ENCODE measurements at regions not wholly inside any gene's neighbourhood (a gene's known extent, or its start where the extent isn't known, plus 50 kb on each side); places are given as distances from the start of the nearest gene placed in this dataset.

DNA sequence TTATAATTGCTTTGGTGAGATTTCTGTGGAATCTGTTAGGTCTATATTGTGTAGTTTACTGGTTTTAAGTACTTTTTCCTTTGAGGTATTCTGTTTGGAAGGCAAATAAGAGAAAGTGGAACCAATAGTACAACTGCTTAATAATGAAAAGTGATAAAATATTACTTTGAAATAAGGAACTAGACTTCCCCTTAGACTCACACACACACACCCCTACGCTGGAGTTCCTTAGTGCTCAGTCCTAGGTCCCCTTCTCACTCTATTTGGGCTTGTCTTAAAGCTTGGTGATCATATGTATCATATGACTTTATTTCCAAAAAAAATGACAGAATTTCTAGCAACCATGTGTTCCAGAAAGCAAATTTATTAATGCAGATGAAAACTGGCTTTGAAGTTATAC lies 494.0 kb upstream of the TGFBR2 start:
- TF ChIP-seq, protein P1, sequence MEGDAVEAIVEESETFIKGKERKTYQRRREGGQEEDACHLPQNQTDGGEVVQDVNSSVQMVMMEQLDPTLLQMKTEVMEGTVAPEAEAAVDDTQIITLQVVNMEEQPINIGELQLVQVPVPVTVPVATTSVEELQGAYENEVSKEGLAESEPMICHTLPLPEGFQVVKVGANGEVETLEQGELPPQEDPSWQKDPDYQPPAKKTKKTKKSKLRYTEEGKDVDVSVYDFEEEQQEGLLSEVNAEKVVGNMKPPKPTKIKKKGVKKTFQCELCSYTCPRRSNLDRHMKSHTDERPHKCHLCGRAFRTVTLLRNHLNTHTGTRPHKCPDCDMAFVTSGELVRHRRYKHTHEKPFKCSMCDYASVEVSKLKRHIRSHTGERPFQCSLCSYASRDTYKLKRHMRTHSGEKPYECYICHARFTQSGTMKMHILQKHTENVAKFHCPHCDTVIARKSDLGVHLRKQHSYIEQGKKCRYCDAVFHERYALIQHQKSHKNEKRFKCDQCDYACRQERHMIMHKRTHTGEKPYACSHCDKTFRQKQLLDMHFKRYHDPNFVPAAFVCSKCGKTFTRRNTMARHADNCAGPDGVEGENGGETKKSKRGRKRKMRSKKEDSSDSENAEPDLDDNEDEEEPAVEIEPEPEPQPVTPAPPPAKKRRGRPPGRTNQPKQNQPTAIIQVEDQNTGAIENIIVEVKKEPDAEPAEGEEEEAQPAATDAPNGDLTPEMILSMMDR (conservative IDR thresholded peaks at IDR 0.05; ENCODE audit: control insufficient read depth, insufficient read depth, low read depth, low read length) = no peak
- H3K4me3 ChIP-seq (ENCODE audit: control insufficient read depth, low read depth, low read length) = no peak overlapping the region
- DNase-seq (ENCODE audit: low read depth) = no peak

DNA sequence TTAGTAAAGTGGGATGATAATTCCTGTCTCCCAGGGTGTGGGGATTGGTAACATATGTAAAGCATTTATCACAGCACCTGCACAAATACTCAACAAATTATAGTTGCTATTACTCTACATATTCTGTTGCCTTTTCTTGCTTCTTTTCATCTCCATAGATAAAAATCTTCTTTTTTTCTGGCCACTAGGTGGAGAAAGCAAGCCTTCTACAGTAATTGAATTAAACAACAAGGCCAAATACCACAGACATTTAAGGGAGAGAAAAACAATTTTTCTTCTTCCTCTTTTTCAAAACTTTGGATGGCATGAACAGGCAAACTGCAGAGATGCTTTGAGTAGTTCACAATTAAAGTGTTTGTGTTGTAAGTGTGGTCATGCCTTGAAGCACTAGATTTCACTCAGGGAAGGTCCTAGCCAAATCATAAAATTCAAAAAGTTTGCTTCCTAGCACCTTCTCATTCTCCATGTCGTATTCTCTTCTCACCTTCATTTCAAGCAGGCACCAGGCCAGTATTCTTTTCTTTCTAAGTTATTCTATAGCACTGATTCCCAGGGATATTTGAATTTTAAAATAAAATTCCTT lies 493.4 kb upstream of the TGFBR2 start:
- no peak overlapping the region for H3K4me3 ChIP-seq (ENCODE audit: control insufficient read depth, low read depth, low read length)
- TF ChIP-seq, protein P1 (conservative IDR thresholded peaks at IDR 0.05; ENCODE audit: control insufficient read depth, insufficient read depth, low read depth, low read length) = peak; percentile 62
- DNase-seq (ENCODE audit: low read depth) = peak; percentile 70

DNA sequence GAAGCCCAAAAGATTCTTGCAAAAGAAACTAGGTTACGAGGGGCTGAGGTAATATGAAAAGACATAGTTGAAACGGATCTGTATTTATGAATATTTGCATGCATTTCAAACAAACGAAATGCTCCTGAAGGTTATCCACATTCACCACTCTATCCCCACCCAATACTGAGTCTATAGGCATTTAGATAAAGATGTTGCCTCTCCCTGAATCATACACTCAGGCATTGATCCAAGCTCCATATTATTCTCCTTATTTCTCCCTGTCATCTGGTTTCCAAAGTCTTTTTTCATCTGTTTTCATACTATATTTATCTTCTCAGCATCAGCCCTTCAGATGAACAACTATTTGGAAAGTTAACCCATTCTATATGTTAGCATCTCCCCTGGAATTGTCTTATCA lies 492.5 kb upstream of the TGFBR2 start:
- TF ChIP-seq, protein P1 (conservative IDR thresholded peaks at IDR 0.05; ENCODE audit: control insufficient read depth, insufficient read depth, low read depth, low read length) = no peak
- DNase-seq (ENCODE audit: low read depth) = peak; percentile 23
- H3K4me3 ChIP-seq (ENCODE audit: control insufficient read depth, low read depth, low read length) = no peak overlapping the region

DNA sequence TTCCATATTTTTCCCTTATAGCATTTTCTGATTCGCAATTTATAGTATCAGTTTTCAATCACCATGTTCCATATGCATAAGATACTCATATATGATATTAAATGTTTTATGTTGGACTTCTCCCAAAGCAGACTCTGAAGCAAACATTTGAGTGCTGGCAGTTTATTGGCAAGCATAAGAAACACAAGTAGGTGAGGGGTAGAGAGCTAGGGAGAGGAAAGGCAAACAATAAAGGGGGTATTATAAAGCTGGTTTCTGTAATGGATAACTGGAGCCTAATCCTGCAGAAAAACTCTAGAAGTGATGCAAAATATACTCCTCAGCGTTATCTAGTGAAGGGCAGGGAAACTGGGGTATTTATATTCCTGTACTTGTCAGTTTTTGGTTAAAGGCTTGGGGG lies 491.5 kb upstream of the TGFBR2 start:
- TF ChIP-seq, protein P1 (conservative IDR thresholded peaks at IDR 0.05; ENCODE audit: control insufficient read depth, insufficient read depth, low read depth, low read length) = no peak
- no peak overlapping the region for H3K4me3 ChIP-seq (ENCODE audit: control insufficient read depth, low read depth, low read length)
- no peak for DNase-seq (ENCODE audit: low read depth)

DNA sequence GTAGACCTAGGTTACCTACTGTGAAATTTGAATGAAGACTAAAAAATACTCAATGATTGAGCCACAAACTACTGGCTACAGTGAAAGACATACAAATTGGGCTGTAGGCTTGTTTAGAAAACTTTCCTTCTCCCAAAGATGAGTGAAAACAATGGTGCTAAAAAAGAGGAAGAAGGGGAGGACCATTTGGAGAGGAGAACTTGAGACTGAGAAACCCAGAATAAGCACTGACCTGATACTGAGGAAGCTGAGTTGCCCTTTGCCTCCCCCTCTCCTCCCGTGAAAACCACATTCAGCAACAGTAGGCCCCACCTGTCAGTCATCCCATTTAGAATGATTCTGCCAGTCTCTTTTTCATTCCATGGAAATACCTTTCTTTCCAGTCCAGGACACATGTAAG lies 484.0 kb upstream of the TGFBR2 start:
- DNase-seq (ENCODE audit: low read depth) = no peak
- TF ChIP-seq, protein P1 (conservative IDR thresholded peaks at IDR 0.05; ENCODE audit: control insufficient read depth, insufficient read depth, low read depth, low read length) = no peak

DNA sequence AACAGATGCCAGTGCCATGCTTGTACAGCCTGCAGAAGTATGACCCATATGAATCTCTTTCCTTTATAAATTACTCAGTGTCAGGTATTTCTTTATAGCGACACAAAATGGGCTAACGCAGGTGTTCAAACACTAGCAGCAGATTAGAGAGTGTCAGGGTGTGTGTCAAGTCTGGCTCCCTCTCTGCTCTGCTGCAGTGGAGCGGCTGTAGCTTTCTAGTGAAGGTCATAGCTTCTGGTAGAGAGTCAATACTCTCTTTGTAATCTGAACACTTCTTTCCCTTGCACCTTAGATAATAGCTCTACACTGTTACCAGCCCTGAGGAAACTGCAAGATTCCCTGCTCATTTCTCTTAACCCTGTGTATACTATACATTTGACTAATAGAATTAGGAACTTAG lies 483.2 kb upstream of the TGFBR2 start:
- TF ChIP-seq, protein P1 (conservative IDR thresholded peaks at IDR 0.05; ENCODE audit: control insufficient read depth, insufficient read depth, low read depth, low read length) = no peak
- no peak overlapping the region for H3K4me3 ChIP-seq (ENCODE audit: control insufficient read depth, low read depth, low read length)
- DNase-seq (ENCODE audit: low read depth) = no peak

More for the DNA sequence above, 484.0 kb upstream of the TGFBR2 start:
- no peak overlapping the region for H3K4me3 ChIP-seq (ENCODE audit: control insufficient read depth, low read depth, low read length)

DNA sequence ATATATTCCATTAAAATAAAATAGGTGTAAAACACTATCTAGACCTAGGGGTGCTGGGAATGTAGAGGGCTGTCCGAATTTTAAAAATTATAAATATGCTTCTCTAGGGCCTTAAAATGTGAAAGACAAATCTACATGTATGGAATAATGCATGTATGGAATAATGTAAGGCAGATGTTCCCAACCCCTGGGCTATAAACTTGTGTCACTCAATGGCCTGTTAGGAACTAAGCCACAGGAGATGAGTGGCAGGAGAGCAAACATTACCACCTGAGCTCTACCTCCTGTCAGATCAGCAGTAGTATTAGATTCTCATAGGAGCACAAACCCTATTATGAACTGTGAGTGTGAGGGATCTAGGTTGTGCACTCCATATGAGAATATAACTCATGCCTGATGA lies 482.6 kb upstream of the TGFBR2 start:
- no peak overlapping the region for H3K4me3 ChIP-seq (ENCODE audit: control insufficient read depth, low read depth, low read length)
- no peak for DNase-seq (ENCODE audit: low read depth)
- TF ChIP-seq, protein P1 (conservative IDR thresholded peaks at IDR 0.05; ENCODE audit: control insufficient read depth, insufficient read depth, low read depth, low read length) = no peak
